H1 (cell line): ENCODE measurements at regions not wholly inside any gene's neighbourhood (a gene's known extent, or its start where the extent isn't known, plus 50 kb on each side); places are given as distances from the start of the nearest gene placed in this dataset.

Experiments used
- CTCF ChIA-PET: fragments of 300-600 bp; sonication (Branson Sonifier 250); formaldehyde crosslinking; loops from one replicate; lab custom pipeline; 2021; ENCODE audit not compliant: partially characterized antibody; lab: Charles Lee
- POLR2A ChIA-PET: fragments of 300-600 bp; sonication (Branson Sonifier 250); formaldehyde crosslinking; loops from one replicate; lab custom pipeline; 2021; ENCODE audit warnings: inconsistent platforms; ENCODE audit not compliant: partially characterized antibody; lab: Charles Lee
- DNase-seq, 2 experiments: peaks; one replicate each; pipeline versions ENCODE4 v3.0.0 to v3.0.0-alpha.2; 2010 to 2022; ENCODE audit warnings: low spot score in 2 of 2, low read depth in 1 of 2, mixed read lengths in 1 of 2
- FAIRE-seq: peaks from 2 replicates; lab custom pipeline; 2011; peaks lifted over from hg19 to GRCh38; lab: Jason Lieb, UNC
- H2AFZ ChIP-seq: 2 replicates; pipeline ENCODE4 v1.8.1; 2012; ENCODE audit warnings: low read length, inconsistent platforms
- H2AK5ac ChIP-seq: 2 replicates; pipeline ENCODE4 v1.6.1; 2013; ENCODE audit warnings: low read depth, low read length
- H2BK120ac ChIP-seq: replicated peaks from 2 replicates; pipeline ENCODE3; 2013; ENCODE audit warnings: low read depth, low read length, inconsistent platforms
- H2BK12ac ChIP-seq: 2 replicates; pipeline ENCODE4 v1.6.1; 2013; ENCODE audit warnings: low read depth, low read length
- H2BK15ac ChIP-seq: 2 replicates; pipeline ENCODE4 v1.6.1; 2013; ENCODE audit warnings: low read length
- H2BK20ac ChIP-seq: 2 replicates; pipeline ENCODE4 v1.6.1; 2013; ENCODE audit warnings: low read length
- H2BK5ac ChIP-seq: 2 replicates; pipeline ENCODE4 v1.6.1; 2013; ENCODE audit warnings: low read depth, low read length
- H3K14ac ChIP-seq: 2 replicates; pipeline ENCODE4 v1.6.1; 2013; ENCODE audit warnings: inconsistent platforms; ENCODE audit not compliant: insufficient read length
- H3K18ac ChIP-seq: 2 replicates; pipeline ENCODE4 v1.6.1; 2013; ENCODE audit warnings: low read length; ENCODE audit errors: extremely low read depth
- H3K23ac ChIP-seq: 2 replicates; pipeline ENCODE4 v1.6.1; 2013; ENCODE audit warnings: inconsistent platforms; ENCODE audit not compliant: insufficient read length
- H3K23me2 ChIP-seq: 2 replicates; pipeline ENCODE4 v1.6.1; 2013; ENCODE audit warnings: low read depth, low read length
- H3K27ac ChIP-seq: 2 replicates; pipeline ENCODE4 v1.6.1; 2011; ENCODE audit warnings: low read depth, low read length, inconsistent platforms
- H3K27me3 ChIP-seq, 4 experiments: replicated peaks in 1 of 4; 1 replicate in 1 of 4; 2 replicates in 3 of 4; pipeline versions ENCODE4 v1.6.1 to v1.8.1; 2011 to 2013; ENCODE audit warnings: low read length in 3 of 4, mild to moderate bottlenecking in 3 of 4, inconsistent platforms in 2 of 4, mixed read lengths in 2 of 4, moderate library complexity in 1 of 4; ENCODE audit not compliant: control insufficient read depth in 3 of 4, insufficient read depth in 3 of 4; ENCODE audit errors: extremely low read depth in 1 of 4
- H3K36me3 ChIP-seq, 4 experiments: 2 replicates each; pipeline versions ENCODE4 v1.6.1 to v1.8.1; 2011 to 2013; ENCODE audit warnings: mild to moderate bottlenecking in 4 of 4, low read length in 3 of 4, moderate library complexity in 2 of 4, control low read depth in 1 of 4, inconsistent platforms in 1 of 4; ENCODE audit not compliant: insufficient read depth in 4 of 4, control insufficient read depth in 2 of 4
- H3K4ac ChIP-seq: replicated peaks from 2 replicates; pipeline ENCODE3; 2013; ENCODE audit warnings: low read length, low read depth, mixed read lengths, inconsistent platforms; ENCODE audit not compliant: insufficient read length
- H3K4me1 ChIP-seq, 4 experiments: replicated peaks in 1 of 4; 1 replicate in 1 of 4; 2 replicates in 3 of 4; pipeline versions ENCODE4 v1.6.1 to v1.8.1; 2011 to 2013; ENCODE audit warnings: low read length in 3 of 4, inconsistent platforms in 2 of 4, mixed read lengths in 1 of 4; ENCODE audit not compliant: insufficient read depth in 4 of 4, control insufficient read depth in 3 of 4
- H3K4me2 ChIP-seq, 2 experiments: 2 replicates each; pipeline versions ENCODE4 v1.6.1 to v1.8.1; 2011 to 2013; ENCODE audit warnings: low read depth in 2 of 2, low read length in 2 of 2, control low read depth in 1 of 2, inconsistent platforms in 1 of 2, mild to moderate bottlenecking in 1 of 2; ENCODE audit not compliant: insufficient read depth in 1 of 2
- H3K4me3 ChIP-seq, 4 experiments: fragments of 200-600, 300-600 bp in 1 of 4; sonication (generic), shearing (Covaris generic), sonication (Bioruptor Twin) in 1 of 4; 2 replicates each; pipeline versions ENCODE4 v1.5.1 to v1.8.1; 2011 to 2016; ENCODE audit warnings: low read length in 4 of 4, low read depth in 3 of 4, control low read depth in 2 of 4, inconsistent platforms in 2 of 4, mild to moderate bottlenecking in 2 of 4, mixed read lengths in 1 of 4, moderate library complexity in 1 of 4; ENCODE audit not compliant: insufficient read depth in 2 of 4; ENCODE audit errors: extremely low read depth in 1 of 4
- H3K56ac ChIP-seq: replicated peaks from 2 replicates; pipeline ENCODE3; 2013; ENCODE audit warnings: low read depth, mild to moderate bottlenecking, mixed read lengths, low read length, inconsistent platforms; ENCODE audit not compliant: insufficient read length
- H3K79me1 ChIP-seq: 2 replicates; pipeline ENCODE4 v1.6.1; 2013; ENCODE audit warnings: low read depth, low read length, control low read depth
- H3K79me2 ChIP-seq, 2 experiments: 2 replicates each; pipeline versions ENCODE4 v1.6.1 to v1.8.1; 2012 to 2013; ENCODE audit warnings: low read length in 2 of 2, mild to moderate bottlenecking in 2 of 2, inconsistent platforms in 1 of 2; ENCODE audit not compliant: insufficient read depth in 2 of 2, control insufficient read depth in 1 of 2
- H3K9ac ChIP-seq, 4 experiments: replicated peaks in 1 of 4; 1 replicate in 1 of 4; 2 replicates in 3 of 4; pipeline versions ENCODE4 v1.6.1 to v1.8.1; 2011 to 2013; ENCODE audit warnings: low read depth in 3 of 4, low read length in 3 of 4, control low read depth in 2 of 4, mild to moderate bottlenecking in 2 of 4, moderate library complexity in 2 of 4, inconsistent platforms in 1 of 4; ENCODE audit errors: extremely low read depth in 1 of 4
- H3K9me3 ChIP-seq, 2 experiments: 2 replicates each; pipeline versions ENCODE4 v1.6.1 to v1.8.1; 2012 to 2013; ENCODE audit warnings: mild to moderate bottlenecking in 2 of 2, moderate library complexity in 2 of 2, control low read depth in 1 of 2, inconsistent platforms in 1 of 2, low read depth in 1 of 2, low read length in 1 of 2, mixed read lengths in 1 of 2; ENCODE audit not compliant: insufficient read depth in 2 of 2
- H4K20me1 ChIP-seq, 2 experiments: replicated peaks in 1 of 2; 2 replicates each; pipeline versions ENCODE3 to v1.8.1; 2011 to 2013; ENCODE audit warnings: inconsistent platforms in 2 of 2, low read length in 2 of 2, mild to moderate bottlenecking in 1 of 2; ENCODE audit not compliant: insufficient read depth in 2 of 2, control insufficient read depth in 1 of 2
- H4K5ac ChIP-seq: 2 replicates; pipeline ENCODE4 v1.6.1; 2013; ENCODE audit warnings: low read length, low read depth, mixed read lengths, inconsistent platforms; ENCODE audit not compliant: insufficient read length
- H4K8ac ChIP-seq: 2 replicates; pipeline ENCODE4 v1.8.0; 2013; ENCODE audit warnings: mild to moderate bottlenecking, moderate library complexity, low read length, inconsistent platforms; ENCODE audit not compliant: insufficient read depth; ENCODE audit errors: extremely low read depth
- H4K91ac ChIP-seq: replicated peaks from 2 replicates; pipeline ENCODE3; 2013; ENCODE audit warnings: low read length, mixed read lengths, inconsistent platforms; ENCODE audit not compliant: insufficient read length
- WGBS, 2 experiments: shearing (Covaris generic) in 1 of 2; methylation state at CpG; one replicate each; pipeline versions ENCODE4 v1.1.6 to v1.1.7; 2013 to 2015; ENCODE audit warnings: low lambda C conversion rate in 2 of 2, mixed read lengths in 2 of 2, inconsistent platforms in 1 of 2, low coverage in 1 of 2, missing lambda C conversion rate in 1 of 2; ENCODE audit not compliant: insufficient replicate concordance in 2 of 2, insufficient coverage in 1 of 2, insufficient read length in 1 of 2; ENCODE audit errors: extremely low coverage in 1 of 2, missing lambda C conversion rate in 1 of 2; 5-methylcytosine and 5-hydroxymethylcytosine counted together
- TF ChIP-seq, protein P1 (sequence below): IDR thresholded peaks from 2 replicates; pipeline ENCODE4 v1.6.1; 2012; ENCODE audit warnings: inconsistent platforms

DNA sequence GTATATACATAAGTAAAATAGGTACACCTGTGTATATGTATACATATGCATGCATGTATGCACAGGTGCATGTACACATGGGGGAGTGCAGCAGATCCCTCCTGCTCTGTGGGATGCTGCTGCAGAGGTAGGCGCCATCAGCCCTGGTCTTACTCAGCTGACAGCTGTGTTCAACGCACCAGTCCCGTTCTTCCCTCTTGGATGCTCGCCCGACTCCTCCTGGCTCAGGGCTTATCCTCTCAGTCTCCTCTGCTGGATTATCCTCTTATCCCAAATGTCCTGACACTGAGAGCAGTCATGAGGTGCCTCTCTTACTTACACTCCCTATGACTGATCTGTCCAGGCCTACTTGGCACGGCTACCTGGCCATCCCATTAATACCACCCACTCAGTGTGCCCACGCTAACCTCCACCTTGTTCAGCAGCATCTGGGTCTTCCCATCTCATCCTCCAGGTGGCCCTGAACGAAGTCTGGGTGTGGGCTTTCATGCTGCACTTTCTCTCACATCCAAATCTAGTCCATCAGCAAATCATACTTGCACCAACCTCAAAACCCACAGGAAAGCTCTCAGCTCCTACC lies 357.1 kb downstream of the TCERG1L start:
- TF ChIP-seq, protein P1, sequence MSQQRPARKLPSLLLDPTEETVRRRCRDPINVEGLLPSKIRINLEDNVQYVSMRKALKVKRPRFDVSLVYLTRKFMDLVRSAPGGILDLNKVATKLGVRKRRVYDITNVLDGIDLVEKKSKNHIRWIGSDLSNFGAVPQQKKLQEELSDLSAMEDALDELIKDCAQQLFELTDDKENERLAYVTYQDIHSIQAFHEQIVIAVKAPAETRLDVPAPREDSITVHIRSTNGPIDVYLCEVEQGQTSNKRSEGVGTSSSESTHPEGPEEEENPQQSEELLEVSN: no peak
- Histone ChIP-seq H2BK15ac (no peak overlapping the region), H3K36me3 (no peaks in the 10 kb centered on the region), H3K27ac (no peak overlapping the region), H3K23me2 (no peaks in the 10 kb centered on the region), H2BK5ac (peak overlapping the region; percentile 44; the same call in 1 of the 2 replicates), H3K18ac (no peak overlapping the region), H2BK20ac (no peak overlapping the region), H3K23ac (no peak overlapping the region), H2AK5ac (no peak overlapping the region), H2AFZ (no peak overlapping the region), H3K79me2 (no peaks in the 10 kb centered on the region), H3K4me2 (no peak overlapping the region), H2BK120ac (no peak overlapping the region), H3K79me1 (no peaks in the 10 kb centered on the region), H3K14ac (no peak overlapping the region), H4K5ac (no peak overlapping the region), H2BK12ac (no peak overlapping the region), H3K27me3 (no peaks in the 10 kb centered on the region), H4K91ac (no peak overlapping the region), H3K56ac (no peak overlapping the region), H4K8ac (no peak overlapping the region), H3K4me1 (peaks cover 0 to 4% (median 0%) of the 10 kb centered on the region in 4 experiments; a peak in 2 of 7 replicates), H3K4ac (no peak overlapping the region), H4K20me1 (no peaks in the 10 kb centered on the region), H3K9me3 (no peaks in the 10 kb centered on the region), H3K4me3 (no peak overlapping the region), H3K9ac (no peak overlapping the region)
- ChIA-PET CTCF (interaction anchor here (0.8 to 1.7 kb wide), 2 partner anchors 94 to 290 kb away, joined by 3 read pairs; no protein-coding TSS in a partner anchor), POLR2A (no interaction called here)
- DNase-seq (no peak), FAIRE-seq (no peak)
- 83% methylated on average over 8 of the region's 8 CpGs; no CpG with 5 or more reads in 1 of the 2 experiments for WGBS, 2 experiments
